ENCODE measurements at regions not wholly inside any gene's neighbourhood (a gene's known extent, or its start where the extent isn't known, plus 50 kb on each side); places are given as distances from the start of the nearest gene placed in this dataset.
A peak's percentile ranks its signal among the peaks of the same experiment; 100 is the strongest.

- peak; percentile 25 for DNase-seq
Observed at GRCh38 chr9:82332018-82332773, 343.6 kb downstream of the SPATA31D1 start.

GRCh38 chr9:82332774-82333152 is 344.2 kb downstream of the SPATA31D1 start:
- DNase-seq, result no peak

GRCh38 chr9:82333671-82334070 is 345.1 kb downstream of the SPATA31D1 start:
- no peak for DNase-seq

GRCh38 chr9:82334286-82334685 is 345.7 kb downstream of the SPATA31D1 start:
- DNase-seq, result no peak

- DNase-seq, result no peak
Observed at GRCh38 chr9:82337351-82337750, 348.8 kb downstream of the SPATA31D1 start.

- no peak for DNase-seq
Observed at GRCh38 chr9:82342046-82342445, 353.5 kb downstream of the SPATA31D1 start.

GRCh38 chr9:82346040-82346439 is 357.5 kb downstream of the SPATA31D1 start:
- DNase-seq, result no peak

- no peak for DNase-seq
Observed at GRCh38 chr9:82353631-82354278, 365.2 kb downstream of the SPATA31D1 start.

GRCh38 chr9:82354279-82354659 is 365.7 kb downstream of the SPATA31D1 start:
- DNase-seq, result no peak

- DNase-seq, result no peak
Observed at GRCh38 chr9:82356131-82356530, 367.6 kb downstream of the SPATA31D1 start.

- DNase-seq, result no peak
Observed at GRCh38 chr9:82356871-82357270, 368.3 kb downstream of the SPATA31D1 start.

GRCh38 chr9:82363198-82363597 is 374.6 kb downstream of the SPATA31D1 start:
- DNase-seq, result peak; percentile 13

- no peak for DNase-seq
Observed at GRCh38 chr9:82363682-82364081, 375.1 kb downstream of the SPATA31D1 start.

- DNase-seq, result no peak
Observed at GRCh38 chr9:82367016-82367415, 378.4 kb downstream of the SPATA31D1 start.

- no peak for DNase-seq
Observed at GRCh38 chr9:82367929-82368328, 379.4 kb downstream of the SPATA31D1 start.

GRCh38 chr9:82369251-82369945 is 380.8 kb downstream of the SPATA31D1 start:
- no peak for DNase-seq

GRCh38 chr9:82375041-82375440 is 386.5 kb downstream of the SPATA31D1 start:
- DNase-seq, result no peak

GRCh38 chr9:82376677-82377232 is 388.2 kb downstream of the SPATA31D1 start:
- DNase-seq, result no peak

- no peak for DNase-seq
Observed at GRCh38 chr9:82382887-82383616, 394.5 kb downstream of the SPATA31D1 start.

- DNase-seq, result no peak
Observed at GRCh38 chr9:82385633-82386032, 397.1 kb downstream of the SPATA31D1 start.

- no peak for DNase-seq
Observed at GRCh38 chr9:82397534-82397933, 409.0 kb downstream of the SPATA31D1 start.

GRCh38 chr9:82404196-82404870 is 415.8 kb downstream of the SPATA31D1 start:
- DNase-seq, result no peak

All from NCI-H1436 (cell line).